Ovary (tissue), 7 donors: ENCODE measurements at regions not wholly inside any gene's neighbourhood (a gene's known extent, or its start where the extent isn't known, plus 50 kb on each side); places are given as distances from the start of the nearest gene placed in this dataset.

Source experiments
- DNase-seq, 5 donors: peaks; one replicate each; pipeline ENCODE4 v3.0.0-alpha.2; 2019 to 2020
- H3K27ac ChIP-seq, 2 donors: fragments of 200-600 bp; one replicate each; pipeline versions ENCODE4 v1.5.1 to v1.8.0; 2019 to 2022
- H3K27me3 ChIP-seq: fragments of 200-600 bp; one replicate; pipeline ENCODE4 v1.8.0; 2022
- H3K36me3 ChIP-seq: fragments of 200-600 bp; sonication (generic); one replicate; pipeline ENCODE4 v1.5.1; 2019
- H3K4me1 ChIP-seq: one replicate; pipeline ENCODE4 v1.8.1; 2013; ENCODE audit warnings: mild to moderate bottlenecking, moderate library complexity; ENCODE audit not compliant: insufficient read depth
- H3K4me3 ChIP-seq: fragments of 200-600 bp; sonication (generic); one replicate; pipeline ENCODE4 v1.5.1; 2017
- H3K9me3 ChIP-seq, 2 donors: fragments of 200-600 bp in 1 of 2; sonication (generic) in 1 of 2; one replicate each; pipeline versions ENCODE4 v1.5.1 to v1.8.1; 2013 to 2019; ENCODE audit warnings: mild to moderate bottlenecking in 1 of 2, moderate library complexity in 1 of 2
- CTCF ChIP-seq, 3 donors: fragments of 450-650 bp in 2 of 3; fragments of 200-600 bp in 1 of 3; IDR thresholded peaks; one replicate each; pipeline versions ENCODE4 v1.5.1 to v1.8.0; 2016 to 2022; ENCODE audit warnings: antibody characterized with exemption in 3 of 3, mild to moderate bottlenecking in 1 of 3
- EP300 ChIP-seq: sonication (generic); formaldehyde crosslinking; IDR thresholded peaks from one replicate; pipeline ENCODE4 v1.6.1; 2017; ENCODE audit warnings: antibody characterized with exemption
- POLR2A ChIP-seq: fragments of 450-650 bp; IDR thresholded peaks from one replicate; pipeline ENCODE4 v1.6.1; 2017; ENCODE audit warnings: antibody characterized with exemption, mild to moderate bottlenecking, moderate library complexity
- WGBS, 3 donors: extraction: QIAGEN DNeasy Blood & Tissue Kit in 1 of 3; methylation state at CpG; one replicate each; pipeline versions ENCODE4 v1.1.5 to v1.1.7; 2013 to 2017; 5-methylcytosine and 5-hydroxymethylcytosine counted together
- intact Hi-C, 4 donors: fragments of 100-400 bp; cut with DNase I; formaldehyde crosslinking; loops; one replicate each; pipeline versions ENCODE4 v1.11.0 to v1.15.1; 2022 to 2023
- donor health status: DM: no; HTN: no; CAD: no; lungs with moderate emphysema.
- donor health status: DM: no; HTN: no; CAD: no.
- donor health status: Bipolar disorder and iron deficiency.
- donor health status: DM: no; HTN: no; CAD: no.
- donor health status: DM: yes; HTN: yes; CAD: no.

GRCh38 chr5:125367702-125368101, 621.3 kb upstream of the ZNF608 start:
- Histone ChIP-seq H3K4me3 (no peak overlapping the region), H3K27me3 (no peaks in the 10 kb centered on the region), H3K36me3 (no peaks in the 10 kb centered on the region), H3K27ac (no peak overlapping the region), H3K4me1 (no peaks in the 10 kb centered on the region), H3K9me3 (no peaks in the 10 kb centered on the region)
- TF ChIP-seq POLR2A = no peak
- TF ChIP-seq CTCF (IDR thresholded peaks at IDR 0.05) = no peak
- TF ChIP-seq EP300 = no peak
- DNase-seq = no peak
- intact Hi-C loops = no loop called here
- WGBS, 3 donors = 78 to 88% (median 82%) methylated on average over 1 of the region's 1 CpG

DNA sequence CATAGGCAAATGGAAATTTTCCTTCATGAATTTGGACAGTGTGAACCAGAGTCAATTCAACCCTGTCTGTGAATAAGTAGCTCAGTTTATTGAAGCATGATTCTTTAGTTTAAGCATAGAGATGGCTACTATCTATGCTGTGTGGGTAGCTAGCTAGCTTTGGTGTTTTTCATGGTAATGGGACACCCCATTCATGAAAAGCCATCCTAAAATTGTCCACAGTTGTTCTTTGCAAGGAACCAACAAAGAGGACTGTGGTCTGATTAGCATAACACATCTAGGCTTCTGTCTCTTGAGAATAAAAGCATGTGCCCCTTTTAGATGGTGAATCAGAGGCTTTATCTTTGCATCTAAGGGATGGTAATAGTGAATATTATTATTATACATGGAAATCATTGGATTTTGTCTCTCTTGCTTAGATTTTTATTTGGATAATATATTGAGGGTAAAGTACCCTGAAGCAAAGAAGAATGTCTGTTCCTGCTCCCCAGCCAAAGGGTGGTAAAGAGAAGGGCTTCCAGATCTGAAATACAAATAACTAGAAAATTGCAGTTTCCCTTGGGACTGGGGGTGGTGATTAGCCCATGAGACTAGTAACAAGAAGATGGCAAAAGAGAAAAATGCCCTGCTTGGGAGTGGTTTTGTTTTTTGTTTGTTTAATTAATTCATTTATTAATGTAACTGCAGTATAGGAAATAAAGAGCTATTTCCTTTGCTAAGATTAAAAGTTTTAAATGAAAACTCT, 624.2 kb upstream of the ZNF608 start:
- no peaks in the 10 kb centered on the region for H3K9me3 ChIP-seq
- no peak overlapping the region for H3K27ac ChIP-seq
- TF ChIP-seq EP300 (no peak), POLR2A (no peak), CTCF (IDR thresholded peaks at IDR 0.05) (no peak)
- no peak for DNase-seq
- no peak overlapping the region for H3K4me3 ChIP-seq
- no peaks in the 10 kb centered on the region for H3K4me1 ChIP-seq
- intact Hi-C loops = no loop called here
- H3K27me3 ChIP-seq = no peaks in the 10 kb centered on the region
- H3K36me3 ChIP-seq = no peaks in the 10 kb centered on the region

- no peaks in the 10 kb centered on the region for H3K36me3 ChIP-seq
- H3K27me3 ChIP-seq = no peaks in the 10 kb centered on the region
- no peak overlapping the region for H3K4me3 ChIP-seq
- H3K4me1 ChIP-seq = no peaks in the 10 kb centered on the region
- no peak for TF ChIP-seq POLR2A
- TF ChIP-seq EP300 = no peak
- TF ChIP-seq CTCF (IDR thresholded peaks at IDR 0.05) = no peak
- DNase-seq = no peak
- 86 to 93% (median 87%) methylated on average over 6 of the region's 6 CpGs for WGBS, 3 donors
- no peaks in the 10 kb centered on the region for H3K9me3 ChIP-seq
- intact Hi-C loops = no loop called here
- H3K27ac ChIP-seq = no peak overlapping the region
These were observed 626.5 kb upstream of the ZNF608 start for GRCh38 chr5:125372694-125373631.

DNA sequence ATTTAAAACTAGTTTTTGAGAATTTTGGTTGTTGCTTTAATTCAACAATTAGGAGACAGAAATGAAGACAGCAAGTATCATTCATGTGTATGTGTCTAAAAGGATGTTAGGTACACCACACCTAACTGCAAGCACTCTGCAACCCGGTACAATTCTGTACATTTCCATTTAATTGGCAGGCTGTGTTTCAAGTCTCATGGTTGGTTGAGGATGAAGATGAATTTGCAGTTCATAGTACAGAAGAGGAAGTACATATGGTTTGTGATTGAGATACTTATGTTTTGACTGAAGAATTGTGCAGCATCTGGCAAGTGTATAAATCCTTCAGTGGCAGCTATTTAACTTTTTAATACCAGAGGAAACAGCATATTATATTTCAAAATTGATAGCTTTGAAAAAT, 628.7 kb upstream of the ZNF608 start:
- intact Hi-C loops = no loop called here
- H3K27me3 ChIP-seq = no peaks in the 10 kb centered on the region
- no peaks in the 10 kb centered on the region for H3K4me1 ChIP-seq
- WGBS, 3 donors = 74 to 77% (median 77%) methylated on average over 1 of the region's 1 CpG
- H3K36me3 ChIP-seq = no peaks in the 10 kb centered on the region
- no peak overlapping the region for H3K4me3 ChIP-seq
- no peaks in the 10 kb centered on the region for H3K9me3 ChIP-seq
- no peak for DNase-seq
- no peak overlapping the region for H3K27ac ChIP-seq
- TF ChIP-seq POLR2A (no peak), CTCF (IDR thresholded peaks at IDR 0.05) (no peak), EP300 (no peak)
